ENCODE measurements at regions not wholly inside any gene's neighbourhood (a gene's known extent, or its start where the extent isn't known, plus 50 kb on each side); places are given as distances from the start of the nearest gene placed in this dataset.

GRCh38 chr6:71531006-71531405, 242.4 kb downstream of the OGFRL1 start:
- TF ChIP-seq CTCF (IDR thresholded peaks at IDR 0.05) (no peak), POLR2A (IDR thresholded peaks at IDR 0.05) (no peak)
